ENCODE measurements at regions not wholly inside any gene's neighbourhood (a gene's known extent, or its start where the extent isn't known, plus 50 kb on each side); places are given as distances from the start of the nearest gene placed in this dataset.

- no peaks in the 10 kb centered on the region for H3K27me3 Mint-ChIP-seq (ENCODE audit: insufficient read depth)
These were observed 629.0 kb upstream of the MBL2 start for GRCh38 chr10:53401536-53401935.

GRCh38 chr10:53396876-53397275 is 624.3 kb upstream of the MBL2 start:
- H3K4me3 Mint-ChIP-seq = no peak overlapping the region
- H3K27me3 Mint-ChIP-seq (ENCODE audit: insufficient read depth) = no peaks in the 10 kb centered on the region
- H3K9me3 Mint-ChIP-seq = peaks cover 39% of the 10 kb centered on the region
- H3K27ac Mint-ChIP-seq = no peak overlapping the region
- H3K4me1 Mint-ChIP-seq (ENCODE audit: low read depth) = no peaks in the 10 kb centered on the region
- TF ChIP-seq CTCF (IDR thresholded peaks at IDR 0.05) = no peak
- H3K36me3 Mint-ChIP-seq (ENCODE audit: low read depth) = 0 out of 2 replicates have a peak, but pooled peaks cover 4% of the 10 kb centered on the region
- DNase-seq = no peak

More at GRCh38 chr10:53401536-53401935, 629.0 kb upstream of the MBL2 start:
- H3K4me1 Mint-ChIP-seq (ENCODE audit: low read depth) = no peaks in the 10 kb centered on the region
- peaks cover 24% of the 10 kb centered on the region for H3K9me3 Mint-ChIP-seq
- 0 out of 2 replicates have a peak, but pooled peaks cover 4% of the 10 kb centered on the region for H3K36me3 Mint-ChIP-seq (ENCODE audit: low read depth)
- no peak for TF ChIP-seq CTCF (IDR thresholded peaks at IDR 0.05)
- DNase-seq = no peak
- no peak overlapping the region for H3K4me3 Mint-ChIP-seq
- no peak overlapping the region for H3K27ac Mint-ChIP-seq

GRCh38 chr10:53395449-53395848 is 622.9 kb upstream of the MBL2 start:
- no peak for TF ChIP-seq CTCF (IDR thresholded peaks at IDR 0.05)
- no peak for DNase-seq
- no peaks in the 10 kb centered on the region for H3K4me1 Mint-ChIP-seq (ENCODE audit: low read depth)
- 0 out of 2 replicates have a peak, but pooled peaks cover 4% of the 10 kb centered on the region for H3K36me3 Mint-ChIP-seq (ENCODE audit: low read depth)
- H3K4me3 Mint-ChIP-seq = no peak overlapping the region
- H3K9me3 Mint-ChIP-seq = peaks cover 44% of the 10 kb centered on the region
- H3K27me3 Mint-ChIP-seq (ENCODE audit: insufficient read depth) = no peaks in the 10 kb centered on the region
- no peak overlapping the region for H3K27ac Mint-ChIP-seq

- no peak overlapping the region for H3K4me3 Mint-ChIP-seq
- H3K4me1 Mint-ChIP-seq (ENCODE audit: low read depth) = no peaks in the 10 kb centered on the region
- H3K36me3 Mint-ChIP-seq (ENCODE audit: low read depth) = no peaks in the 10 kb centered on the region
- no peak for DNase-seq
- no peak overlapping the region for H3K27ac Mint-ChIP-seq
- TF ChIP-seq CTCF (IDR thresholded peaks at IDR 0.05) = no peak
- H3K27me3 Mint-ChIP-seq (ENCODE audit: insufficient read depth) = no peaks in the 10 kb centered on the region
- H3K9me3 Mint-ChIP-seq = peaks cover 8% of the 10 kb centered on the region; the same call in 1 of the 2 replicates
These were observed 615.0 kb upstream of the MBL2 start for GRCh38 chr10:53387562-53387961.

- Mint-ChIP-seq H3K27me3 (ENCODE audit: insufficient read depth) (no peaks in the 10 kb centered on the region), H3K36me3 (ENCODE audit: low read depth) (no peaks in the 10 kb centered on the region), H3K9me3 (peaks cover 7% of the 10 kb centered on the region), H3K4me1 (ENCODE audit: low read depth) (no peaks in the 10 kb centered on the region), H3K27ac (no peak overlapping the region), H3K4me3 (no peak overlapping the region)
- no peak for DNase-seq
- no peak for TF ChIP-seq CTCF (IDR thresholded peaks at IDR 0.05)
These were observed 610.0 kb upstream of the MBL2 start for GRCh38 chr10:53382543-53382942.

GRCh38 chr10:53379956-53380355 is 607.4 kb upstream of the MBL2 start:
- Mint-ChIP-seq H3K4me1 (ENCODE audit: low read depth) (no peaks in the 10 kb centered on the region), H3K27ac (no peak overlapping the region), H3K36me3 (ENCODE audit: low read depth) (no peaks in the 10 kb centered on the region), H3K27me3 (ENCODE audit: insufficient read depth) (no peaks in the 10 kb centered on the region; the same call in 1 of the 2 replicates), H3K9me3 (peaks cover 16% of the 10 kb centered on the region), H3K4me3 (no peak overlapping the region)
- no peak for DNase-seq
- TF ChIP-seq CTCF (IDR thresholded peaks at IDR 0.05) = no peak

All from HFFc6 (cell line).